Pancreas (tissue), 10 donors: ENCODE measurements at regions not wholly inside any gene's neighbourhood (a gene's known extent, or its start where the extent isn't known, plus 50 kb on each side); places are given as distances from the start of the nearest gene placed in this dataset.

ENCODE experiments used
- ATAC-seq, 4 donors: fragments of 200-7000 bp; cut with Tn5 transposase; one replicate each; pipeline versions ENCODE4 v1.8.0 to v1.9.1; 2020; ENCODE audit warnings: mild to moderate bottlenecking in 4 of 4, moderate library complexity in 4 of 4
- DNase-seq, 6 donors: peaks; one replicate each; pipeline ENCODE4 v3.0.0-alpha.2; 2020
- FAIRE-seq: peaks from 2 replicates; lab custom pipeline; 2012; peaks lifted over from hg19 to GRCh38; lab: Jason Lieb, UNC
- H3K27ac ChIP-seq, 4 donors: fragments of 200-600 bp; sonication (generic); 1 replicate in 3 of 4; 2 replicates in 1 of 4; pipeline versions ENCODE4 v1.5.0 to v1.8.0; 2020
- H3K27me3 ChIP-seq, 4 donors: fragments of 200-600 bp; one replicate each; pipeline ENCODE4 v1.8.0; 2021
- H3K36me3 ChIP-seq, 3 donors: fragments of 200-600 bp; sonication (generic) in 1 of 3; one replicate each; pipeline versions ENCODE4 v1.5.0 to v1.8.0; 2020 to 2021
- H3K4me1 ChIP-seq, 3 donors: fragments of 200-600 bp; one replicate each; pipeline ENCODE4 v1.8.0; 2021
- H3K4me3 ChIP-seq, 4 donors: fragments of 200-600 bp; sonication (generic) in 2 of 4; one replicate each; pipeline versions ENCODE4 v1.5.0 to v1.8.0; 2020 to 2021
- H3K9me3 ChIP-seq, 4 donors: fragments of 200-600 bp; one replicate each; pipeline ENCODE4 v1.8.0; 2021
- CTCF ChIP-seq, 4 donors: fragments of 200-600 bp; sonication (generic) in 3 of 4; IDR thresholded peaks; one replicate each; pipeline versions ENCODE4 v1.5.0 to v1.8.0; 2021; ENCODE audit warnings: antibody characterized with exemption in 4 of 4
- WGBS, 2 donors: extraction: QIAGEN DNeasy Blood & Tissue Kit; methylation state at CpG; one replicate each; pipeline ENCODE4 v1.1.7; 2013; 5-methylcytosine and 5-hydroxymethylcytosine counted together
- intact Hi-C, 3 donors: fragments of 100-400 bp; cut with DNase I; formaldehyde crosslinking; loops; one replicate each; pipeline versions ENCODE4 v1.11.1 to v1.14.2; 2022
- donor health status: healthy with polysubstance abuse.
- donor health status: DM: no; HTN: no; CAD: no; lungs with moderate emphysema.
- donor health status: DM: no; HTN: no; CAD: no.
- donor health status: control.
- donor health status: control.
- donor health status: Bipolar disorder and iron deficiency.
- donor health status: DM: yes; HTN: yes; CAD: no.
- donor health status: DM: no; HTN: no; CAD: no.
- donor health status: DM: no; HTN: no; CAD: no.
- donor health status: DM: yes; HTN: yes; CAD: no.

DNA sequence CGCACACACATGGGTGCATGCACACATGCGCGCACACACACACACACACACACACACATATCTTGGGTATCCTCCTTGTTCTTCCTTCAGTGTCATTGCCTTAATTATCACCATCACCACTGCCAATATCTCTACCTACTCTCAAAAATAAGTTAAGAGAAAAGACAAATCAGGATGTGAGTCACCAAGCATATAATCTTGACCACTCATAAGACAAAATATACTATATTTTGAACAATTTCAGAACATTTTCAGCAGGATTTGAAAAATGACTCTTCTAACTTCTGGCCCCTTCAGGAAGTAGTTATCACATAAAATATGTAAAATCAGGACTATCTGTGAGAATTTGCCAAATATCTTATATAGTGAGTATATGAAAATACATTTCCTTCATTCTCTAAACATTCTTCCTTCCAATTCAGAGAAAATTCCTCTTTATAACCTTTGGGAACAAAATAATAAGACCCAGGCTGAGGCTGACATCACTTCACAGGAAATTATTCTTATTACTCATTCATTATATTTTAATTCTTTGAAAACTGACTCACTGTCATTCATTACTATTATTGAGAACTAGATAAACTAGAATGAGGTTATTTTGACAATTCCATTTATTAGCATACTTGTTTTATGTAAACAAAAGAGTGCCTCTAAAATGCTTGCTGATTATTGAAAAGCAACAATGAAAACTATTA lies 772.0 kb upstream of the ACO1 start:
- intact Hi-C loops: no loop called here
- FAIRE-seq: no peak
- H3K27ac ChIP-seq: no peak overlapping the region
- no peak overlapping the region for H3K4me3 ChIP-seq
- H3K9me3 ChIP-seq: no peaks in the 10 kb centered on the region
- no peaks in the 10 kb centered on the region for H3K4me1 ChIP-seq
- no peak for TF ChIP-seq CTCF (IDR thresholded peaks at IDR 0.05)
- ATAC-seq: no peak
- WGBS, 2 donors: 89 to 95% methylated on average over 3 of the region's 3 CpGs
- H3K36me3 ChIP-seq: no peaks in the 10 kb centered on the region
- DNase-seq: no peak
- no peaks in the 10 kb centered on the region for H3K27me3 ChIP-seq

DNA sequence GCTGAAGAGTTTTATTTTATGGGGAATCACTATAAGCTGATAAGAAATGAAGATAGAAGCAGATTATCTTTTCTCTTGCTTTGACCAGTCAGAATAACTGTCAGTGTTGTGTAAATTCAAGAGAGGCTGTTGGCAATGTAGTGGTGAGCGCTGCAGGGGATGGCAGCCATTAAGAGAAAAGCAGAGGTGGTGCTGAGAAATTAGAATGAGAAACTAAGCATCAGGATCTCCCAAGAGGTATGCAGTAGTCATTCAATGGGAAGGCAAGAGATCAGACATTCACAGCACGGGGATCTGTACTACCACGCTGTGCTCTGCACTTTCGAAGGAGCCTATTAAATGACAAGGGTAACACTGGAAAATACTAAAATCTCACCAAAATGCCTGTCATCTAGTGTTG lies 768.5 kb upstream of the ACO1 start:
- no peak overlapping the region for H3K4me3 ChIP-seq
- WGBS, 2 donors: 75 to 76% methylated on average over 4 of the region's 4 CpGs
- ATAC-seq: no peak
- FAIRE-seq: no peak
- no peak overlapping the region for H3K27ac ChIP-seq
- no peaks in the 10 kb centered on the region for H3K27me3 ChIP-seq
- no peaks in the 10 kb centered on the region for H3K9me3 ChIP-seq
- intact Hi-C loops: no loop called here
- H3K4me1 ChIP-seq: no peaks in the 10 kb centered on the region
- no peak for DNase-seq
- H3K36me3 ChIP-seq: no peaks in the 10 kb centered on the region
- TF ChIP-seq CTCF (IDR thresholded peaks at IDR 0.05): no peak

GRCh38 chr9:31623511-31623910 lies 760.9 kb upstream of the ACO1 start:
- H3K27me3 ChIP-seq: no peaks in the 10 kb centered on the region
- FAIRE-seq: no peak
- no peak for ATAC-seq
- no peak for TF ChIP-seq CTCF (IDR thresholded peaks at IDR 0.05)
- no peak overlapping the region for H3K27ac ChIP-seq
- intact Hi-C loops: no loop called here
- H3K4me3 ChIP-seq: no peak overlapping the region
- H3K36me3 ChIP-seq: no peaks in the 10 kb centered on the region
- DNase-seq: no peak
- 45 to 55% methylated on average over 2 of the region's 2 CpGs for WGBS, 2 donors
- no peaks in the 10 kb centered on the region for H3K9me3 ChIP-seq
- H3K4me1 ChIP-seq: no peaks in the 10 kb centered on the region

DNA sequence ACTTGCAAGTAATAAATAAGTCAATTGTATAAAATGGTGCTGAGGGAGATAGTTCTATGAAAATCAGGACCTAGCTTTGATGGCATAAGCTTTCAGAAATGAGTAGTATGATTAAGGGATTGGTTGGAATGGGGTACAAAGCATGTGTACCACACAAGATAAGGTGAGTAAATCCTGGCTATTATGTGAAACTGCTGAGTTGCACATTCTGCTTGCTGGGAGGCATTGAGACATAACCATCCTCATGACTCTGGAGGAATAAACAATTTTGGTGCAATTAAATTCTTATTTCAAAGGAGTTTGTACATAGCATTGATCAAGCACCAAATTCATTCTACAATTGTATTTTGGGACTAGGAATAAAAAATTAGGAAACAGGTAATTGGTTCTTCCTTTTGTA lies 755.2 kb upstream of the ACO1 start:
- Histone ChIP-seq H3K9me3 (no peaks in the 10 kb centered on the region), H3K36me3 (no peaks in the 10 kb centered on the region), H3K4me3 (no peak overlapping the region), H3K27ac (no peak overlapping the region), H3K27me3 (no peaks in the 10 kb centered on the region), H3K4me1 (no peaks in the 10 kb centered on the region)
- intact Hi-C loops: no loop called here
- DNase-seq (no peak), ATAC-seq (no peak), FAIRE-seq (no peak)
- no peak for TF ChIP-seq CTCF (IDR thresholded peaks at IDR 0.05)

GRCh38 chr9:31637265-31637664 lies 747.2 kb upstream of the ACO1 start:
- DNase-seq (no peak), FAIRE-seq (no peak), ATAC-seq (no peak)
- H3K36me3 ChIP-seq: no peaks in the 10 kb centered on the region
- H3K9me3 ChIP-seq: no peaks in the 10 kb centered on the region
- no peak for TF ChIP-seq CTCF (IDR thresholded peaks at IDR 0.05)
- no peaks in the 10 kb centered on the region for H3K4me1 ChIP-seq
- H3K27ac ChIP-seq: no peak overlapping the region
- no peak overlapping the region for H3K4me3 ChIP-seq
- intact Hi-C loops: no loop called here
- 58 to 64% methylated on average over 2 of the region's 2 CpGs for WGBS, 2 donors
- H3K27me3 ChIP-seq: no peaks in the 10 kb centered on the region
